AG04449 (cell line): ENCODE measurements at regions not wholly inside any gene's neighbourhood (a gene's known extent, or its start where the extent isn't known, plus 50 kb on each side); places are given as distances from the start of the nearest gene placed in this dataset.
"Not testable (repeated sequence)": the region's sequence is repeated elsewhere in the genome, so short reads cannot be mapped to it uniquely, and the experiment has no call there.

Experiments used
- CTCF ChIA-PET: fragments of 350-600 bp; formaldehyde crosslinking; extraction: SDS; loops from one replicate; lab custom pipeline; 2021; ENCODE audit warnings: antibody characterized with exemption; lab: Yijun Ruan, JAX
- POLR2A ChIA-PET: fragments of 400-600, 350-600 bp; formaldehyde crosslinking; extraction: SDS; loops from one replicate; lab custom pipeline; 2020; ENCODE audit warnings: antibody characterized with exemption, inconsistent platforms; lab: Yijun Ruan, JAX
- DNase-seq: peaks from one replicate; pipeline ENCODE4 v3.0.0-alpha.2; 2010; ENCODE audit warnings: low read depth, low spot score
- H3K4me3 ChIP-seq: 2 replicates; pipeline ENCODE4 v1.5.1; 2011; ENCODE audit warnings: low read depth, mild to moderate bottlenecking, control low read depth, low read length
- CTCF ChIP-seq: IDR thresholded peaks from one replicate; pipeline ENCODE4 v1.5.1; 2011; ENCODE audit warnings: mild to moderate bottlenecking, moderate library complexity, low read length, control low read depth, inconsistent platforms; ENCODE audit not compliant: insufficient read depth; ENCODE audit errors: missing control alignments

- CTCF ChIA-PET = no interaction called here
These were observed 929.8 kb upstream of the SLITRK1 start for GRCh38 chr13:84812078-84812477.

GRCh38 chr13:84810781-84811180, 928.5 kb upstream of the SLITRK1 start:
- CTCF ChIA-PET = no interaction called here
- POLR2A ChIA-PET = no interaction called here
- no peak for TF ChIP-seq CTCF

More at GRCh38 chr13:84812078-84812477, 929.8 kb upstream of the SLITRK1 start:
- POLR2A ChIA-PET = no interaction called here
- no peak overlapping the region for H3K4me3 ChIP-seq
- no peak for DNase-seq
- no peak for TF ChIP-seq CTCF

GRCh38 chr13:84802073-84802472, 919.8 kb upstream of the SLITRK1 start:
- H3K4me3 ChIP-seq = no peak overlapping the region
- POLR2A ChIA-PET = no interaction called here
- no peak for TF ChIP-seq CTCF
- CTCF ChIA-PET = no interaction called here
- no peak for DNase-seq

More at GRCh38 chr13:84810781-84811180, 928.5 kb upstream of the SLITRK1 start:
- no peak for DNase-seq
- no peak overlapping the region for H3K4me3 ChIP-seq

- no peak for TF ChIP-seq CTCF
- H3K4me3 ChIP-seq = no peak overlapping the region
- no peak for DNase-seq
- CTCF ChIA-PET = no interaction called here
- POLR2A ChIA-PET = no interaction called here
These were observed 902.3 kb upstream of the SLITRK1 start for GRCh38 chr13:84784443-84785153.

GRCh38 chr13:84777316-84777715, 895.0 kb upstream of the SLITRK1 start:
- CTCF ChIA-PET = no interaction called here
- no peak for DNase-seq
- POLR2A ChIA-PET = no interaction called here
- TF ChIP-seq CTCF = no peak
- H3K4me3 ChIP-seq = no peak overlapping the region

- no peak for DNase-seq
- CTCF ChIA-PET = no interaction called here
- no peak for TF ChIP-seq CTCF
- H3K4me3 ChIP-seq = no peak overlapping the region
- POLR2A ChIA-PET = no interaction called here
These were observed 894.3 kb upstream of the SLITRK1 start for GRCh38 chr13:84776593-84776992.

GRCh38 chr13:84775920-84776319, 893.6 kb upstream of the SLITRK1 start:
- not testable (repeated sequence) for DNase-seq

More at GRCh38 chr13:84775920-84776319, 893.6 kb upstream of the SLITRK1 start:
- POLR2A ChIA-PET, CTCF ChIA-PET, H3K4me3 ChIP-seq: not testable (repeated sequence)
